OCI-LY1 (cell line): ENCODE measurements at regions not wholly inside any gene's neighbourhood (a gene's known extent, or its start where the extent isn't known, plus 50 kb on each side); places are given as distances from the start of the nearest gene placed in this dataset.

Experiments used
- H2AFZ ChIP-seq: fragments of 200-600 bp; sonication (generic), shearing (Covaris generic); 2 replicates; pipeline ENCODE4 v1.6.0; 2014; ENCODE audit warnings: antibody characterized with exemption, mild to moderate bottlenecking, low read length
- H3F3A ChIP-seq: fragments of 200-600 bp; sonication (generic), shearing (Covaris generic); 2 replicates; pipeline ENCODE4 v1.6.0; 2014; ENCODE audit warnings: mild to moderate bottlenecking, antibody characterized with exemption, low read length, moderate library complexity; ENCODE audit not compliant: insufficient read depth
- H3K27ac ChIP-seq: fragments of 200-600 bp; sonication (generic); 2 replicates; pipeline ENCODE4 v1.5.1; 2014; ENCODE audit warnings: low read length, mixed run types, mild to moderate bottlenecking, low read depth; ENCODE audit not compliant: poor library complexity, severe bottlenecking
- H3K27me3 ChIP-seq: fragments of 200-600 bp; sonication (generic); 2 replicates; pipeline ENCODE4 v1.6.0; 2014; ENCODE audit warnings: antibody characterized with exemption, mild to moderate bottlenecking, low read length, moderate library complexity; ENCODE audit not compliant: insufficient read depth
- H3K36me3 ChIP-seq: fragments of 200-600 bp; sonication (generic); 2 replicates; pipeline ENCODE4 v1.6.1; 2014; ENCODE audit warnings: mild to moderate bottlenecking, antibody characterized with exemption, low read length, moderate library complexity, mixed read lengths; ENCODE audit not compliant: insufficient read depth
- H3K4me1 ChIP-seq: fragments of 200-600 bp; sonication (generic); 2 replicates; pipeline ENCODE4 v1.5.1; 2014; ENCODE audit warnings: mild to moderate bottlenecking, low read length, moderate library complexity; ENCODE audit not compliant: insufficient read depth, severe bottlenecking
- H3K4me2 ChIP-seq: fragments of 200-600 bp; sonication (generic), shearing (Covaris generic); 2 replicates; pipeline ENCODE4 v1.6.1; 2014; ENCODE audit warnings: low read length
- H3K4me3 ChIP-seq: fragments of 200-600 bp; sonication (generic); 2 replicates; pipeline ENCODE4 v1.5.1; 2014; ENCODE audit warnings: low read length, low read depth, mild to moderate bottlenecking, mixed read lengths; ENCODE audit not compliant: poor library complexity, severe bottlenecking
- H3K79me2 ChIP-seq: fragments of 200-600 bp; shearing (Covaris generic); 2 replicates; pipeline ENCODE4 v1.6.1; 2016; ENCODE audit warnings: mixed run types, low read length, mixed read lengths; ENCODE audit not compliant: insufficient read depth
- H3K9ac ChIP-seq: fragments of 200-600 bp; sonication (generic), shearing (Covaris generic); 2 replicates; pipeline ENCODE4 v1.6.1; 2014; ENCODE audit warnings: mild to moderate bottlenecking, low read length, mixed read lengths
- H3K9me2 ChIP-seq: fragments of 200-600 bp; sonication (generic), shearing (Covaris generic); 2 replicates; pipeline ENCODE4 v1.6.1; 2014; ENCODE audit warnings: low read depth, mild to moderate bottlenecking, low read length, mixed read lengths
- H3K9me3 ChIP-seq: fragments of 200-600 bp; shearing (Covaris generic); 2 replicates; pipeline ENCODE4 v1.6.1; 2014; ENCODE audit warnings: low read length, mixed read lengths
- H4K20me1 ChIP-seq: fragments of 200-600 bp; sonication (generic), shearing (Covaris generic); 2 replicates; pipeline ENCODE4 v1.6.0; 2016; ENCODE audit warnings: mild to moderate bottlenecking, low read length; ENCODE audit not compliant: insufficient read depth
- CTCF ChIP-seq: fragments of 200-600 bp; sonication (generic), shearing (Covaris generic); IDR thresholded peaks from 2 replicates; pipeline ENCODE4 v1.5.1; 2017; ENCODE audit warnings: mild to moderate bottlenecking, antibody characterized with exemption, low read length, moderate library complexity, mixed read lengths
- EZH2 ChIP-seq: fragments of 200-600 bp; sonication (generic), shearing (Covaris generic); IDR thresholded peaks from 2 replicates; pipeline ENCODE4 v1.8.0; 2017; ENCODE audit warnings: borderline replicate concordance, mixed run types, mild to moderate bottlenecking, antibody characterized with exemption, low read length, moderate library complexity, mixed read lengths

DNA sequence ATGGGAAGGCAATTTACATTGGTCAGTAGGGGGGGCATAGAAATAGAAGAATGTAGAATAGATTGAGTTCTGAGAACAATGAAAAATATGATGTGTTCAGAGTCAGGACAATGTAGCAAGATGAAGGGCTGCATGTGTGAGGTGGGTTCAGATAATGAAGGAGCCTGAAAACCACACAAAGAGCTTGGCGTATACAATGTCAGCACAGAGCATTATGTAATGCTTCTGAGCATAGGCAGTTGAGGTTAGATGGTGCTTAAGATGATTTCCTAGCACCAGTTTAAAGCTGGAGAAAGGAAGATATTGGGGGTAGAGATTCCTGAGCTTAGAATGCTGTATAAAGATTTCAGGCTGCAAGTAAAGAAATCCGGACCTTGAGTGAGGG lies 202.0 kb upstream of the SNX7 start:
- Histone ChIP-seq H3K4me3 (no peak overlapping the region), H3K36me3 (no peaks in the 10 kb centered on the region), H3K9ac (no peak overlapping the region), H3K27me3 (no peaks in the 10 kb centered on the region), H3K4me1 (no peaks in the 10 kb centered on the region), H2AFZ (no peak overlapping the region), H4K20me1 (no peaks in the 10 kb centered on the region), H3K9me2 (no peaks in the 10 kb centered on the region), H3K4me2 (no peak overlapping the region), H3K79me2 (no peaks in the 10 kb centered on the region), H3K27ac (no peak overlapping the region), H3F3A (no peaks in the 10 kb centered on the region), H3K9me3 (no peaks in the 10 kb centered on the region)
- TF ChIP-seq EZH2 (no peak), CTCF (no peak)

- TF ChIP-seq EZH2 (no peak), CTCF (no peak)
- H3K9me2 ChIP-seq = no peaks in the 10 kb centered on the region
- no peak overlapping the region for H3K27ac ChIP-seq
- H3F3A ChIP-seq = no peaks in the 10 kb centered on the region
- H3K4me1 ChIP-seq = no peaks in the 10 kb centered on the region
- H2AFZ ChIP-seq = no peak overlapping the region
- H3K79me2 ChIP-seq = no peaks in the 10 kb centered on the region
- no peaks in the 10 kb centered on the region for H3K9me3 ChIP-seq
- H3K9ac ChIP-seq = no peak overlapping the region
- H3K4me2 ChIP-seq = no peak overlapping the region
- no peaks in the 10 kb centered on the region for H3K36me3 ChIP-seq
- no peaks in the 10 kb centered on the region for H4K20me1 ChIP-seq
- H3K27me3 ChIP-seq = no peaks in the 10 kb centered on the region
- H3K4me3 ChIP-seq = no peak overlapping the region
Observed at GRCh38 chr1:98458511-98459485, 202.7 kb upstream of the SNX7 start.

DNA sequence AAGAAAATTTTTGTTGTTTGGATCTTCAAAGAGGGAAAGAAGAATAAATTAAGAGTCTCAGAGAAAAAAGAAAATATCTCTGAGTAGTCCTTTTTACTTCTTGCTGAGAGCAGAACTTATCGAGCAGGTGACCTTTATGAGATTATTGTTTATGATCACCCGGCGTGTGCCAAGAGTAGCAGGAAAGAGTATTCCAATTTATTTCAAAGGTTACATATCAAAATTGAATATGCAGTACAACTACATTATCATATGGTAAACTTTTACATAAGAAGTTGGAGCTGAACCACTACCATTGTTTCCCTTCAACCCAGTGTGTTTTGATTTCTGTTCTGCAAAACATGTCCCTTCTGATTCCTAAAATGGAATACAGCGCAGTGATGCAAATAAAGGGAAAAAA lies 204.3 kb upstream of the SNX7 start:
- Histone ChIP-seq H3K9ac (no peak overlapping the region), H3K4me2 (no peak overlapping the region)

More for the DNA sequence above, 204.3 kb upstream of the SNX7 start:
- H3K36me3 ChIP-seq = no peaks in the 10 kb centered on the region
- H3K4me1 ChIP-seq = no peaks in the 10 kb centered on the region
- H3K9me2 ChIP-seq = no peaks in the 10 kb centered on the region
- H2AFZ ChIP-seq = no peak overlapping the region
- H3K79me2 ChIP-seq = no peaks in the 10 kb centered on the region
- no peak overlapping the region for H3K27ac ChIP-seq
- no peak overlapping the region for H3K4me3 ChIP-seq
- no peaks in the 10 kb centered on the region for H3K27me3 ChIP-seq
- TF ChIP-seq EZH2 = no peak
- no peaks in the 10 kb centered on the region for H3K9me3 ChIP-seq
- no peaks in the 10 kb centered on the region for H3F3A ChIP-seq
- no peaks in the 10 kb centered on the region for H4K20me1 ChIP-seq
